ENCODE measurements at regions not wholly inside any gene's neighbourhood (a gene's known extent, or its start where the extent isn't known, plus 50 kb on each side); places are given as distances from the start of the nearest gene placed in this dataset.

DNA sequence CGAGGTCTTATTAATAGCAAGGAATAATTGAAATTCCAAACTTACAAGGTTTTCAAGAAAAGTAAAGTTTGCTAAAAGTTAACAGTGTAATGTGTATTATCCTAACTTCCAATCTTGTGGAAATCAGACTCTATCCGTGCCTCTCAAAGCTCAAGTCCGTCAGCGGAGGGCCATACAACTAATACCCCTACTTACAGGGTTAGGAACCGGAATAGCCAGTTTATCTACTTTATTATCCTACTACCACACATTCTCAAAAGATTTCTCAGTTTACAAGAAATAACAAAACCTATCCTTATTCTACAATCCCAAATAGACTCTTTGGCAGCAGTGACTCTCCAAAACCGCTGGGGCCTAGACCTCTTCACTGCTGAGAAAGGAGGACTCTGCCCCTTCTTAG is 457.8 kb downstream of the PTPRC start:
- Histone ChIP-seq H3K27me3 (ENCODE audit: insufficient read depth, poor library complexity, severe bottlenecking) (no peaks in the 10 kb centered on the region), H3K4me3 (replicated peaks; ENCODE audit: insufficient read depth, low read length) (no peak overlapping the region), H3K27ac (replicated peaks) (peak overlapping the region; percentile 77)
- no peak for TF ChIP-seq POLR2AphosphoS5 (IDR thresholded peaks at IDR 0.05; ENCODE audit: low read depth)
- no peak for TF ChIP-seq GABPA (IDR thresholded peaks at IDR 0.05; ENCODE audit: low read depth)
- TF ChIP-seq, protein P1, sequence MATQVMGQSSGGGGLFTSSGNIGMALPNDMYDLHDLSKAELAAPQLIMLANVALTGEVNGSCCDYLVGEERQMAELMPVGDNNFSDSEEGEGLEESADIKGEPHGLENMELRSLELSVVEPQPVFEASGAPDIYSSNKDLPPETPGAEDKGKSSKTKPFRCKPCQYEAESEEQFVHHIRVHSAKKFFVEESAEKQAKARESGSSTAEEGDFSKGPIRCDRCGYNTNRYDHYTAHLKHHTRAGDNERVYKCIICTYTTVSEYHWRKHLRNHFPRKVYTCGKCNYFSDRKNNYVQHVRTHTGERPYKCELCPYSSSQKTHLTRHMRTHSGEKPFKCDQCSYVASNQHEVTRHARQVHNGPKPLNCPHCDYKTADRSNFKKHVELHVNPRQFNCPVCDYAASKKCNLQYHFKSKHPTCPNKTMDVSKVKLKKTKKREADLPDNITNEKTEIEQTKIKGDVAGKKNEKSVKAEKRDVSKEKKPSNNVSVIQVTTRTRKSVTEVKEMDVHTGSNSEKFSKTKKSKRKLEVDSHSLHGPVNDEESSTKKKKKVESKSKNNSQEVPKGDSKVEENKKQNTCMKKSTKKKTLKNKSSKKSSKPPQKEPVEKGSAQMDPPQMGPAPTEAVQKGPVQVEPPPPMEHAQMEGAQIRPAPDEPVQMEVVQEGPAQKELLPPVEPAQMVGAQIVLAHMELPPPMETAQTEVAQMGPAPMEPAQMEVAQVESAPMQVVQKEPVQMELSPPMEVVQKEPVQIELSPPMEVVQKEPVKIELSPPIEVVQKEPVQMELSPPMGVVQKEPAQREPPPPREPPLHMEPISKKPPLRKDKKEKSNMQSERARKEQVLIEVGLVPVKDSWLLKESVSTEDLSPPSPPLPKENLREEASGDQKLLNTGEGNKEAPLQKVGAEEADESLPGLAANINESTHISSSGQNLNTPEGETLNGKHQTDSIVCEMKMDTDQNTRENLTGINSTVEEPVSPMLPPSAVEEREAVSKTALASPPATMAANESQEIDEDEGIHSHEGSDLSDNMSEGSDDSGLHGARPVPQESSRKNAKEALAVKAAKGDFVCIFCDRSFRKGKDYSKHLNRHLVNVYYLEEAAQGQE (IDR thresholded peaks at IDR 0.05; ENCODE audit: insufficient replicate concordance, low read depth), result no peak
- TF ChIP-seq SPI1 (IDR thresholded peaks at IDR 0.05; ENCODE audit: borderline replicate concordance, low read depth), result no peak
- no peak for TF ChIP-seq CTCF (IDR thresholded peaks at IDR 0.05; ENCODE audit: insufficient read depth, low read length)
- DNase-seq (ENCODE audit: low read depth in 1 of 2, low spot score in 1 of 2), result no peak

DNA sequence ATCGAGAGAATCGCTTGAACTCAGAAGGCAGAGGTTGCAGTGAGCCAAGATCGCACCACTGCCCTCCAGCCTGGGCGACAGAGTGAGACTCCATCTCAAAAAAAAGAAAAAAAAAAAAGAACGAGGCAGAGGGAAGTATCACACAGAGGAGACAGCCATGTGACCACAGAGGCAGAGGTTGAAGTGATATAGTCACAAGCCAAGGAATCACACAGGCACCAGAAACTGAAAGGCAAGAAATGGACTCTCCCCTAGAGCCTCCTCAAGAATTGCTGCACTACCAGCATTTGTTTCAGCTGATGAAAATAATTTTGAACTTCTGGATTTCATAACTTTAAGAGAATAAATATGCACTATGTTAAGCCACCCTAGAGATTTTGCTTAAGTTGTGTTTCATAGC is 459.6 kb downstream of the PTPRC start:
- Histone ChIP-seq H3K27me3 (ENCODE audit: insufficient read depth, poor library complexity, severe bottlenecking) (no peaks in the 10 kb centered on the region), H3K27ac (replicated peaks) (0 out of 2 replicates have a peak overlapping the region, but pooled peaks have one; percentile 9), H3K4me3 (replicated peaks; ENCODE audit: insufficient read depth, low read length) (no peak overlapping the region)
- no peak for TF ChIP-seq GABPA (IDR thresholded peaks at IDR 0.05; ENCODE audit: low read depth)
- TF ChIP-seq, protein P1 (IDR thresholded peaks at IDR 0.05; ENCODE audit: insufficient replicate concordance, low read depth), result no peak
- TF ChIP-seq SPI1 (IDR thresholded peaks at IDR 0.05; ENCODE audit: borderline replicate concordance, low read depth), result no peak
- no peak for TF ChIP-seq POLR2AphosphoS5 (IDR thresholded peaks at IDR 0.05; ENCODE audit: low read depth)
- TF ChIP-seq CTCF (IDR thresholded peaks at IDR 0.05; ENCODE audit: insufficient read depth, low read length), result no peak
- peak in 1 of 2 experiments; percentile 21 for DNase-seq (ENCODE audit: low read depth in 1 of 2, low spot score in 1 of 2)

DNA sequence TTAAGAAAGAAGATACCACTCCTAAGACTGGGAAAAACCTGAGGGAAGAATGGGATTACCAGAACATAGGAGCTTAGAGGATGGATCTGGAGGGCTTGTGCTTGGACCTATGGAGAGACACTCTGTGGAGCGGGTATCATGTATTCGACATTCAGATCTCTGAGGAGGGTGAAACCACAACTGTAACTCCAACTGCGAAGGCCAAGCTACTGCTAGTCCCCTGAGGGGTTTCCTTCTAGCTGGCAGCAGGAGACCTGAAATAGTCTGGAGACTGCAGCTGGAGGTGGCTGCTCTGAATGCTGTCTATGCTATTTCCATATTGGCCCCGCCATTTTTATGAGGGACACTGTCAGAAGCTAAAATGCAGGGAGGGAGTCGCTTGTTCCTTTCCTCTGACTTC is 462.3 kb downstream of the PTPRC start:
- Histone ChIP-seq H3K27ac (replicated peaks) (no peak overlapping the region), H3K27me3 (ENCODE audit: insufficient read depth, poor library complexity, severe bottlenecking) (no peaks in the 10 kb centered on the region), H3K4me3 (replicated peaks; ENCODE audit: insufficient read depth, low read length) (no peak overlapping the region)
- TF ChIP-seq CTCF (IDR thresholded peaks at IDR 0.05; ENCODE audit: insufficient read depth, low read length) (no peak), GABPA (IDR thresholded peaks at IDR 0.05; ENCODE audit: low read depth) (no peak), POLR2AphosphoS5 (IDR thresholded peaks at IDR 0.05; ENCODE audit: low read depth) (no peak), SPI1 (IDR thresholded peaks at IDR 0.05; ENCODE audit: borderline replicate concordance, low read depth) (no peak)
- TF ChIP-seq, protein P1 (IDR thresholded peaks at IDR 0.05; ENCODE audit: insufficient replicate concordance, low read depth), result no peak
- DNase-seq (ENCODE audit: low read depth in 1 of 2, low spot score in 1 of 2), result no peak

All from HL-60 (cell line).